Skeletal muscle tissue (tissue), 3 donors: ENCODE measurements at regions not wholly inside any gene's neighbourhood (a gene's known extent, or its start where the extent isn't known, plus 50 kb on each side); places are given as distances from the start of the nearest gene placed in this dataset.

Experiments
- H3K27ac ChIP-seq: one replicate; pipeline ENCODE4 v1.7.0; 2013; ENCODE audit warnings: mild to moderate bottlenecking, low read depth, low read length, inconsistent platforms
- H3K27me3 ChIP-seq, 3 donors: one replicate each; pipeline ENCODE4 v1.7.0; 2013; ENCODE audit warnings: low read length in 3 of 3; ENCODE audit not compliant: control insufficient read depth in 3 of 3, insufficient read depth in 3 of 3
- H3K36me3 ChIP-seq, 3 donors: one replicate each; pipeline ENCODE4 v1.7.0; 2013; ENCODE audit warnings: low read length in 3 of 3; ENCODE audit not compliant: control insufficient read depth in 3 of 3, insufficient read depth in 3 of 3
- H3K4me1 ChIP-seq, 3 donors: one replicate each; pipeline ENCODE4 v1.7.0; 2013; ENCODE audit warnings: low read length in 3 of 3, mild to moderate bottlenecking in 3 of 3; ENCODE audit not compliant: control insufficient read depth in 3 of 3, insufficient read depth in 3 of 3
- H3K4me3 ChIP-seq, 3 donors: one replicate each; pipeline ENCODE4 v1.7.0; 2013; ENCODE audit warnings: low read length in 3 of 3
- H3K9ac ChIP-seq, 3 donors: one replicate each; pipeline ENCODE4 v1.7.0; 2013; ENCODE audit warnings: low read length in 3 of 3, mild to moderate bottlenecking in 3 of 3, moderate library complexity in 2 of 3, low read depth in 1 of 3
- H3K9me3 ChIP-seq, 3 donors: one replicate each; pipeline ENCODE4 v1.7.0; 2013; ENCODE audit warnings: low read length in 3 of 3; ENCODE audit not compliant: control insufficient read depth in 3 of 3
- donor health status: Osteomylitis.

DNA sequence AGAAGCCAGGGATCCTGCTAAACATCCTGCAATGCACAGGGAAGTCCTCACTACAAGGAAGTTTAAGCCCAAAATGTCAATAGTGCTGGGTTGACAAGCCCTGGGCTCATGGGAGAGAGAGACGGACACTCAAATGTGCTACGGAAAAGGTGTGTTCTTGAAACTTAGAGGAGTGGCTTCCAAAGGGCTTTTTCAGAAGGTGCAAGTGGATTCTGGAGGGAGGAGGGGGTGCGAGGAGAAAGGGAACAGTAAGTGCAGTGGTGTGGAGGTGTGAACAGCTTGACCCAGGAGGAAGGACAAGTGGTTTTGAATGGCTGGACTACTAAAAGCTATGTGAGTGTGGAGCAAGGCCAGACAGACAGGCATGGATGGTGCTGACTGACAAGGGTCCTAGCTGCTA lies 50.4 kb upstream of the CECR2 start:
- no peak overlapping the region for H3K9ac ChIP-seq
- no peak overlapping the region for H3K27ac ChIP-seq
- no peaks in the 10 kb centered on the region for H3K9me3 ChIP-seq

DNA sequence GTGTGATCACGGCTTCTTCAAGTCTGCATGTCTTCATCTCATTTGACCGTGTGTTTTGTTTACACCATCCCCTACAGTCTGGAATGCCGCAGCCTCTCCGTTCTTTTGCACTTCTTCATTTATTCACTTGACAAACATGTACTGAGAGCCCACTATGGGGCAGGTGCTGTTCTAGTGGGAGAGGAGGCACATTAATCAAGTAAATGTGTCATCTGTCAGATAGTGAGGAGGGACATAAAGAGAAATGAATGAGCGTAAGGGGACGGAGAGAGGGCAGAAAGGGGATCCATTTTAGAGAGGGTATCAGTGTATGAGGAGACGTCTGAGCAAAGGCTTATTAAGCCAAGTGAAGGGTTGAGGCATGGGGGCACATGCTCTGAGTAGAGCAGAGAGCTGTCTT lies 54.0 kb upstream of the CECR2 start:
- Histone ChIP-seq H3K9ac (no peak overlapping the region), H3K36me3 (no peaks in the 10 kb centered on the region), H3K27ac (no peak overlapping the region), H3K9me3 (no peaks in the 10 kb centered on the region), H3K4me1 (peaks cover 0 to 18% (median 14%) of the 10 kb centered on the region in 3 donors), H3K27me3 (no peaks in the 10 kb centered on the region), H3K4me3 (no peak overlapping the region)

More for the DNA sequence above, 50.4 kb upstream of the CECR2 start:
- H3K4me1 ChIP-seq: peaks cover 0 to 14% (median 13%) of the 10 kb centered on the region in 3 donors
- no peaks in the 10 kb centered on the region for H3K36me3 ChIP-seq
- H3K4me3 ChIP-seq: no peak overlapping the region
- no peaks in the 10 kb centered on the region for H3K27me3 ChIP-seq

DNA sequence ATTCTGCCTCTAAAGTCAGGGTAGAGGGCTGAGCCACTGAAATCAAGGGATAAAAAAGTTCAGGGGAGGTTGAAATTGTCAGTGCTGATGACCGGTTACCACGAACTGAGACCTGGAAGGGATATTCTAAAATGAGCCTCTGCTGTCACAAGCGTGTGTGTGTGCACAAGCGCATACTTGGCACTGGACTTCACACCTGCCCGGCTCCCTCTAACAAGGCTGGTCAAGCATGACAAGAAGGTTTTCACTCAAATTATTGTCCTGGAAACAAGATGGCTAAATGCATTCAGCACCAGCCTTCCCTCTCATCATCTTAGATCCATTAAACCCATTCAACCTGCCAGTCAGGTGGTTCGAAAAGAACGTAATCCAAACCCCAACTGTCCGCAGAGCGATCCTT lies 54.8 kb upstream of the CECR2 start:
- Histone ChIP-seq H3K9me3 (no peaks in the 10 kb centered on the region), H3K36me3 (no peaks in the 10 kb centered on the region), H3K27ac (peak overlapping the region; percentile 64), H3K9ac (peak overlapping the region; percentile 41 to 74 (median 65)), H3K4me3 (peak overlapping the region in 2 of 3 donors; percentile 41 to 45), H3K4me1 (peaks cover 0 to 19% (median 17%) of the 10 kb centered on the region in 3 donors), H3K27me3 (no peaks in the 10 kb centered on the region)

DNA sequence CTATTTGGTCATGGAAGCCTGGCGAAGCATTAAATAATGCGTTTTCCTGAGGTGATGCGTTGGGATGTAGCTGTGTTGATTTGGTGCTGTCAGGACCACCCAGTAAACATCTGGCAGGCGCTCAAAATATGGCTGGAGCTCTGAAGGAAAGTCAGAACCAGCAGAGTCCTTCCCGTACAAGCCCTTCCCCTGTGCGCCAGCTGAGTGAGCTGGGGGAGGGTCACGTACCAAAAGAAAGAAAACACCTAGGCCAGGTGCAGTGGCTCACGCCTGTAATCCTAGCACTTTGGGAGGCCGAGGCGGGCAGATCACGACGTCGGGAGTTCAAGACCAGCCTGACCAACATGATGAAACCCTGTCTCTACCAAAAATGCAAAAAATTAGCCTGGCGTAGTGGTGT lies 55.6 kb upstream of the CECR2 start:
- Histone ChIP-seq H3K4me3 (no peak overlapping the region), H3K36me3 (no peaks in the 10 kb centered on the region), H3K27me3 (no peaks in the 10 kb centered on the region), H3K9ac (no peak overlapping the region), H3K27ac (no peak overlapping the region), H3K4me1 (peaks cover 5 to 28% (median 26%) of the 10 kb centered on the region in 3 donors), H3K9me3 (no peaks in the 10 kb centered on the region)

- H3K4me3 ChIP-seq: no peak overlapping the region
- H3K9me3 ChIP-seq: no peaks in the 10 kb centered on the region
- no peak overlapping the region for H3K27ac ChIP-seq
- peaks cover 5 to 34% (median 27%) of the 10 kb centered on the region in 3 donors for H3K4me1 ChIP-seq
- H3K9ac ChIP-seq: no peak overlapping the region
- no peaks in the 10 kb centered on the region for H3K36me3 ChIP-seq
- H3K27me3 ChIP-seq: no peaks in the 10 kb centered on the region
Observed at GRCh38 chr22:17307566-17307965, 61.7 kb upstream of the CECR2 start.

DNA sequence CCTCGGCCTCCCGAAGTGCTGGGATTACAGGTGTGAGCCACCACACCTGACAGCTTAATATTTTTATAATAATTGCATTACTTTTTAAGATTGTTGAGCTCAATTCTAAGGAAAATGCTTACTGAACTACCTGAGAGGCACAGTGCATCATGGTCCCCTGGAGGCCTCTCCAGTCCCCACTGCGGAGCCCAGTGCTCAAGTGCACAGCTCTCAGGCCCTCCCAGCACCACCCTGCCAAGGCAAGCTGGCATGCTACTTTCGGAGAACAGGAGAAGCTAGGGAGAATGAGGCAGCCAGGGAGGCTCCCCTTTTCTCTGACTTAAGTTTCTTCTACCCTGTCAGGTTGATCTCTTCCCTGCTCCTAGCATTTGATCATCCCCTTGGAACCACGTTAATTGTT lies 64.2 kb upstream of the CECR2 start:
- Histone ChIP-seq H3K27ac (no peak overlapping the region), H3K9me3 (no peaks in the 10 kb centered on the region), H3K27me3 (no peaks in the 10 kb centered on the region), H3K4me1 (peaks cover 5 to 34% (median 27%) of the 10 kb centered on the region in 3 donors), H3K9ac (no peak overlapping the region), H3K36me3 (no peaks in the 10 kb centered on the region), H3K4me3 (no peak overlapping the region)

- Histone ChIP-seq H3K9me3 (no peaks in the 10 kb centered on the region), H3K9ac (peak overlapping the region in 1 of 3 donors; percentile 73), H3K27me3 (no peaks in the 10 kb centered on the region), H3K27ac (no peak overlapping the region), H3K36me3 (no peaks in the 10 kb centered on the region), H3K4me1 (peaks cover 5 to 27% (median 22%) of the 10 kb centered on the region in 3 donors), H3K4me3 (peak overlapping the region in 2 of 3 donors; percentile 47 to 54)
Observed at GRCh38 chr22:17303840-17304779, 65.2 kb upstream of the CECR2 start.

DNA sequence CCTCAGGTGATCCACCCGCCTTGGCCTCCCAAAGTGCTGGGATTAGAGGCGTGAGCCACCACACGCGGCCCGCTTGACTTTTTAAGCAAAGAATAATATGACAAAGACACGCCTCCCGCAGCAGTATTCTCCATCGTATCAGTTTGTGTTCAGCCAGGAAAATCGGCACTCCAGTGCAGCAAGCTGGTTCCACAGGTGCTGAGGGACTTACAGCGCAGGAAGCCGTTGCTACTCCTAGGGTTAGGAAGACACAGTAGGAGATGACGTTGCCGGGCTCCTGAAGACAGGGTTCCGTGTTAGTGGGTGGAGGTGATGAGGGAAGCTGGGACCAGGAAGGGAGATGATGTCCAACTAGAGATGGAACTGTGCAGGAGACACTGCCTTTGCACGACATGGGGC lies 65.8 kb upstream of the CECR2 start:
- Histone ChIP-seq H3K9me3 (no peaks in the 10 kb centered on the region), H3K4me3 (no peak overlapping the region), H3K36me3 (no peaks in the 10 kb centered on the region), H3K9ac (peak overlapping the region in 1 of 3 donors; percentile 73), H3K27ac (no peak overlapping the region), H3K4me1 (peaks cover 0 to 20% (median 17%) of the 10 kb centered on the region in 3 donors), H3K27me3 (no peaks in the 10 kb centered on the region)

DNA sequence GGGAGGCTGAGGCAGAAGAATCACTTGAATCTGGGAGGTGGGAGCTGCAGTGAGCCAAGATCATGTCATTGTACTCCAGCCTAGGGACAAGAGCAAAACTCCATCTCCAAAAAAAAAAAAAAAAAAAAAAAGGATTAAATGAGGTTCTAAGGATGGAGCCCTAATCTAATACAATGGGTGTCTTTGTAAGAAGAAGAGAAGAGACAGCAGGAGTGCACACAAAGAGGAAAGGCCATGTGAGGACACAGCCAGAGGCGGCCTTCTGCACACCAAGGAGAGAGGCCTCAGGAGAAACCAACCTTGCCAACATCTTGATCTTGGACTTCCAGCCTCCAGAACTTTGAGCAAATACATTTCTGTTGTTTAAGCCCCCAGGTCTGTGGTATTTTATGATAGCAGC lies 66.6 kb upstream of the CECR2 start:
- Histone ChIP-seq H3K4me3 (no peak overlapping the region), H3K27ac (no peak overlapping the region), H3K27me3 (no peaks in the 10 kb centered on the region), H3K36me3 (no peaks in the 10 kb centered on the region), H3K9me3 (no peaks in the 10 kb centered on the region), H3K4me1 (peaks cover 0 to 14% (median 13%) of the 10 kb centered on the region in 3 donors), H3K9ac (no peak overlapping the region)

GRCh38 chr22:17300926-17301325 lies 68.3 kb upstream of the CECR2 start:
- Histone ChIP-seq H3K36me3 (no peaks in the 10 kb centered on the region), H3K9me3 (no peaks in the 10 kb centered on the region), H3K27ac (no peak overlapping the region), H3K9ac (no peak overlapping the region), H3K27me3 (no peaks in the 10 kb centered on the region), H3K4me1 (peaks cover 0 to 12% (median 11%) of the 10 kb centered on the region in 3 donors), H3K4me3 (no peak overlapping the region)
